Liver (tissue), 8 donors: ENCODE measurements at regions not wholly inside any gene's neighbourhood (a gene's known extent, or its start where the extent isn't known, plus 50 kb on each side); places are given as distances from the start of the nearest gene placed in this dataset.

Source experiments
- DNase-seq: peaks from one replicate; pipeline ENCODE4 v3.0.0-alpha.2; 2017; ENCODE audit warnings: low spot score
- H3K27ac ChIP-seq, 2 donors: one replicate each; pipeline ENCODE4 v1.7.0; 2013; ENCODE audit warnings: inconsistent platforms in 2 of 2, low read length in 2 of 2, control low read depth in 1 of 2, low read depth in 1 of 2, mild to moderate bottlenecking in 1 of 2
- H3K27me3 ChIP-seq, 4 donors: one replicate each; pipeline versions ENCODE4 v1.6.1 to v1.7.0; 2013; ENCODE audit warnings: low read length in 3 of 4, inconsistent platforms in 1 of 4, mild to moderate bottlenecking in 1 of 4, moderate library complexity in 1 of 4; ENCODE audit not compliant: control insufficient read depth in 4 of 4, insufficient read depth in 4 of 4
- H3K36me3 ChIP-seq, 4 donors: one replicate each; pipeline versions ENCODE4 v1.6.1 to v1.7.0; 2013; ENCODE audit warnings: low read length in 3 of 4, mild to moderate bottlenecking in 3 of 4, low read depth in 1 of 4, moderate library complexity in 1 of 4; ENCODE audit not compliant: control insufficient read depth in 4 of 4, insufficient read depth in 3 of 4
- H3K4me1 ChIP-seq, 4 donors: one replicate each; pipeline versions ENCODE4 v1.6.1 to v1.7.0; 2013; ENCODE audit warnings: low read length in 3 of 4, mild to moderate bottlenecking in 3 of 4, moderate library complexity in 1 of 4; ENCODE audit not compliant: control insufficient read depth in 4 of 4, insufficient read depth in 4 of 4
- H3K4me3 ChIP-seq, 3 donors: one replicate each; pipeline versions ENCODE4 v1.6.1 to v1.7.0; 2013; ENCODE audit warnings: low read length in 3 of 3, control low read depth in 1 of 3, low read depth in 1 of 3, mild to moderate bottlenecking in 1 of 3
- H3K9ac ChIP-seq, 2 donors: one replicate each; pipeline ENCODE4 v1.7.0; 2013; ENCODE audit warnings: low read length in 2 of 2, mild to moderate bottlenecking in 2 of 2, moderate library complexity in 2 of 2, control low read depth in 1 of 2, low read depth in 1 of 2
- H3K9me3 ChIP-seq, 4 donors: one replicate each; pipeline versions ENCODE4 v1.6.1 to v1.7.0; 2013; ENCODE audit warnings: low read length in 3 of 4; ENCODE audit not compliant: control insufficient read depth in 4 of 4
- EGR1 ChIP-seq, 2 donors: IDR thresholded peaks; 2 replicates each; pipeline ENCODE4 v1.6.1; 2016 to 2018; ENCODE audit warnings: antibody characterized with exemption in 2 of 2, low read depth in 2 of 2
- FOXA1 ChIP-seq: IDR thresholded peaks from 2 replicates; pipeline ENCODE4 v1.6.1; 2016; ENCODE audit warnings: antibody characterized with exemption
- FOXA2 ChIP-seq: IDR thresholded peaks from 2 replicates; pipeline ENCODE4 v1.6.1; 2016; ENCODE audit warnings: antibody characterized with exemption
- GABPA ChIP-seq, 2 donors: IDR thresholded peaks in 1 of 2; conservative IDR thresholded peaks in 1 of 2; 2 replicates each; pipeline ENCODE4 v1.6.1; 2016; ENCODE audit warnings: antibody characterized with exemption in 2 of 2, mild to moderate bottlenecking in 1 of 2, moderate library complexity in 1 of 2
- HNF4A ChIP-seq, 2 donors: conservative IDR thresholded peaks; 2 replicates each; pipeline ENCODE4 v1.6.1; 2016; ENCODE audit warnings: antibody characterized with exemption in 2 of 2, mild to moderate bottlenecking in 2 of 2
- HNF4G ChIP-seq: IDR thresholded peaks from 2 replicates; pipeline ENCODE4 v1.6.1; 2016; ENCODE audit warnings: antibody characterized with exemption
- JUND ChIP-seq, 2 donors: IDR thresholded peaks; 2 replicates each; pipeline ENCODE4 v1.6.1; 2016; ENCODE audit warnings: antibody characterized with exemption in 2 of 2
- NR2F2 ChIP-seq: IDR thresholded peaks from 2 replicates; pipeline ENCODE4 v1.6.1; 2016; ENCODE audit warnings: antibody characterized with exemption
- RAD21 ChIP-seq, 2 donors: IDR thresholded peaks; 2 replicates each; pipeline ENCODE4 v1.6.1; 2016; ENCODE audit warnings: antibody characterized with exemption in 2 of 2, mild to moderate bottlenecking in 2 of 2
- RXRA ChIP-seq, 2 donors: IDR thresholded peaks; 2 replicates each; pipeline ENCODE4 v1.6.1; 2017 to 2018; ENCODE audit warnings: antibody characterized with exemption in 2 of 2, mild to moderate bottlenecking in 1 of 2
- SP1 ChIP-seq: IDR thresholded peaks from 2 replicates; pipeline ENCODE4 v1.6.1; 2018; ENCODE audit warnings: antibody characterized with exemption, mild to moderate bottlenecking
- TAF1 ChIP-seq: conservative IDR thresholded peaks from 2 replicates; pipeline ENCODE4 v1.6.1; 2016; ENCODE audit warnings: antibody characterized with exemption, mild to moderate bottlenecking
- YY1 ChIP-seq: IDR thresholded peaks from 2 replicates; pipeline ENCODE4 v1.6.1; 2016; ENCODE audit warnings: antibody characterized with exemption, mild to moderate bottlenecking
- WGBS: extraction: QIAGEN DNeasy Blood & Tissue Kit; methylation state at CpG from one replicate; pipeline ENCODE4 v1.1.7; 2013; 5-methylcytosine and 5-hydroxymethylcytosine counted together
- TF ChIP-seq, protein P1 (sequence below): IDR thresholded peaks from 2 replicates; pipeline ENCODE4 v1.6.1; 2016; ENCODE audit warnings: antibody characterized with exemption
- TF ChIP-seq, protein P2 (sequence below): IDR thresholded peaks from 2 replicates; pipeline ENCODE4 v1.6.1; 2016; ENCODE audit warnings: antibody characterized with exemption
- TF ChIP-seq, protein P3 (sequence below): IDR thresholded peaks from 2 replicates; pipeline ENCODE4 v1.6.1; 2016; ENCODE audit warnings: antibody characterized with exemption, mild to moderate bottlenecking
- TF ChIP-seq, protein P4 (sequence below): IDR thresholded peaks from 2 replicates; pipeline ENCODE4 v1.6.1; 2016; ENCODE audit warnings: antibody characterized with exemption
- TF ChIP-seq, protein P5 (sequence below): fragments of 150-350 bp; IDR thresholded peaks from 2 replicates; pipeline ENCODE4 v1.5.1; 2017; ENCODE audit warnings: improper control_type of control experiment, low read depth, low read length; ENCODE audit not compliant: missing input control
- donor health status: healthy.
- donor health status: healthy.
- donor health status: healthy.
- donor health status: healthy.
- donor health status: healthy.

DNA sequence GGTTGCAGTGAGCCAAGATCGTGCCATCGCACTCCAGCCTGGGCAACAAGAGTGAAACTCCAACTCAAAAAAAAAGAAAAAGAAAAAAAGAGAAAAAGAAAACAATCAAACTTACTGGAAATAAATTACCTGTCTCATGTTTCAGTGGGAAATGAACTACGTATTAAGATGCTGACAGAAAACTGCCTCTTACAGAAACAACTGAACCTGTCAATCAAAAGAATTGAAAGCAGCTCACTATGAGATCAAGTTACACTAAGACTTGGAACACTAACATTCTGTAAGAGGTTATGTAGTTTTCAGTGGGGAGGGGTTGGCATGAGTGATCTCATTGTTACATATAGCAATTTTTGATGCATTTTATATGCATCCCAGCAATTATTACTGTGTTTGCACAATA, 64.4 kb upstream of the SPATA31E1 start:
- WGBS, result 96% methylated on average over 3 of the region's 3 CpGs
- H3K27ac ChIP-seq, result no peak overlapping the region
- H3K9me3 ChIP-seq, result no peaks in the 10 kb centered on the region
- no peak for DNase-seq
- H3K36me3 ChIP-seq, result no peaks in the 10 kb centered on the region
- H3K4me3 ChIP-seq, result no peak overlapping the region
- no peaks in the 10 kb centered on the region for H3K27me3 ChIP-seq
- no peak overlapping the region for H3K9ac ChIP-seq
- peaks cover 0 to 3% (median 0%) of the 10 kb centered on the region in 4 donors for H3K4me1 ChIP-seq
- TF ChIP-seq, protein P1, sequence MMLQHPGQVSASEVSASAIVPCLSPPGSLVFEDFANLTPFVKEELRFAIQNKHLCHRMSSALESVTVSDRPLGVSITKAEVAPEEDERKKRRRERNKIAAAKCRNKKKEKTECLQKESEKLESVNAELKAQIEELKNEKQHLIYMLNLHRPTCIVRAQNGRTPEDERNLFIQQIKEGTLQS, result no peak
- TF ChIP-seq JUND (IDR thresholded peaks at IDR 0.05) (no peak), HNF4G (no peak)

DNA sequence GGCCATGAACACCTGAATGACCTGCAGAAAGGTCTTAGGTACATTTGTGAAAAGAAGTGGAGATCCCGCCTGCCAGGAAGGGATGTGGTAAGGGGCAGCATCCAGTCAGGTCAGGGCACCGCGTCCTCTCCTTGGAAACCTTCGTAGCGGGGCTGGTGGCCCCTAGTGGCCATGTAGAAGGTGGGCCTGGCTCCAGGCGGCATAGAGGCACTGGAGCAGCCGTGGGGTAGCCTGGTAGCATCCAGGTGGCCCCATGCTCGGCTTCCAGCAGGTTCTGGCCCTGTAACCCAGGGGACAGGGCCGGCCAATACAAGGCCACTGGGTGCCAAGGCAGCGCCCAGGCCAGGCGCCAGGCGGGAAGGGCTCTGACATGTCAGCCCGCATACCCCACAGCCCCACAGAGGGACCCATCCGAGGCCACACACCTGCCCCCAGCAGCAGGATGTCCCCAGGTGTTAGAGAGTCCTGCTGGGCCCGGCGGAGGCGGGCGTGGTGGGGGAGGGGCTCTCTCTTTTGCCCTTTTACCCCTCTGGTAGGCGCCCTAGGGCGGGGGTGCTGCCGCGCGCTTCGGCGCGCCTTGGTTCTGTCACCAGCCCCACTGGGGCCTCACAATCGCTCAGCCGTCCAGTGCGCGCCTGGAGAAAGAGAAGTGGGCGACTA, 58.3 kb upstream of the SPATA31E1 start:
- no peak for DNase-seq
- TF ChIP-seq HNF4G (no peak), GABPA (IDR thresholded peaks at IDR 0.05 in 1 of 2, conservative IDR thresholded peaks at IDR 0.05 in 1 of 2) (no peak), RAD21 (IDR thresholded peaks at IDR 0.05) (no peak), HNF4A (conservative IDR thresholded peaks at IDR 0.05) (no peak), SP1 (no peak), TAF1 (no peak)
- TF ChIP-seq, protein P2, sequence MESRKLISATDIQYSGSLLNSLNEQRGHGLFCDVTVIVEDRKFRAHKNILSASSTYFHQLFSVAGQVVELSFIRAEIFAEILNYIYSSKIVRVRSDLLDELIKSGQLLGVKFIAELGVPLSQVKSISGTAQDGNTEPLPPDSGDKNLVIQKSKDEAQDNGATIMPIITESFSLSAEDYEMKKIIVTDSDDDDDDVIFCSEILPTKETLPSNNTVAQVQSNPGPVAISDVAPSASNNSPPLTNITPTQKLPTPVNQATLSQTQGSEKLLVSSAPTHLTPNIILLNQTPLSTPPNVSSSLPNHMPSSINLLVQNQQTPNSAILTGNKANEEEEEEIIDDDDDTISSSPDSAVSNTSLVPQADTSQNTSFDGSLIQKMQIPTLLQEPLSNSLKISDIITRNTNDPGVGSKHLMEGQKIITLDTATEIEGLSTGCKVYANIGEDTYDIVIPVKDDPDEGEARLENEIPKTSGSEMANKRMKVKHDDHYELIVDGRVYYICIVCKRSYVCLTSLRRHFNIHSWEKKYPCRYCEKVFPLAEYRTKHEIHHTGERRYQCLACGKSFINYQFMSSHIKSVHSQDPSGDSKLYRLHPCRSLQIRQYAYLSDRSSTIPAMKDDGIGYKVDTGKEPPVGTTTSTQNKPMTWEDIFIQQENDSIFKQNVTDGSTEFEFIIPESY, result no peak
- TF ChIP-seq, protein P1, result no peak
- H3K4me3 ChIP-seq, result no peak overlapping the region
- no peak overlapping the region for H3K9ac ChIP-seq
- H3K9me3 ChIP-seq, result peaks cover 0 to 2% (median 0%) of the 10 kb centered on the region in 4 donors
- no peaks in the 10 kb centered on the region for H3K36me3 ChIP-seq
- no peaks in the 10 kb centered on the region for H3K4me1 ChIP-seq
- 95% methylated on average over 31 of the region's 31 CpGs for WGBS
- H3K27me3 ChIP-seq, result peaks cover 0 to 2% (median 0%) of the 10 kb centered on the region in 4 donors
- no peak overlapping the region for H3K27ac ChIP-seq

DNA sequence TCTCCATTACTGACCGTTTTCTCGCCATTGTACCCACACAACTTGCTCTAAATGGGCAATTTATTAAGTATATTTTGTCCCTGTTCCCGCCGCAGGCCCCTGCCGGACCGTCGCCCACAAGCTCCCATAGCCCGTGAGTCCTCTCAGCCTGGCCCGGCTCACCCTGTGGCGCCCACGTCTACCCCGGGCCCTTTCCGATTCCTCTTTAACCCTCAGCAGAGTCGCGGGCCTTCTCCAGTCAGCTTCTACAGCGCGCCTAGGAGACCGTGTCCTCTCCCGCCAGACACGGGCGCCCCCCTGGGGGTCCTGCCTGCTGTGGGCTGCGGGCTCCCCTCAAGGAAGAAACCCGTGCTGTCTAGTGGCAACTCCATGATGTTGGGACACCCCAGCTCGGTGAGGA, 57.8 kb upstream of the SPATA31E1 start:
- Histone ChIP-seq H3K9me3 (peaks cover 0 to 2% (median 0%) of the 10 kb centered on the region in 4 donors), H3K27ac (no peak overlapping the region), H3K36me3 (no peaks in the 10 kb centered on the region), H3K4me1 (no peaks in the 10 kb centered on the region), H3K9ac (no peak overlapping the region), H3K27me3 (peaks cover 0 to 2% (median 0%) of the 10 kb centered on the region in 4 donors), H3K4me3 (no peak overlapping the region)
- 95% methylated on average over 24 of the region's 24 CpGs for WGBS
- DNase-seq, result no peak
- no peak for TF ChIP-seq FOXA2
- no peak for TF ChIP-seq SP1
- TF ChIP-seq FOXA1, result no peak
- TF ChIP-seq HNF4G, result no peak
- no peak for TF ChIP-seq RAD21 (IDR thresholded peaks at IDR 0.05)
- no peak for TF ChIP-seq YY1
- TF ChIP-seq EGR1 (IDR thresholded peaks at IDR 0.05; ENCODE audit: low read depth in 2 of 2), result no peak
- TF ChIP-seq GABPA (IDR thresholded peaks at IDR 0.05 in 1 of 2, conservative IDR thresholded peaks at IDR 0.05 in 1 of 2), result no peak
- TF ChIP-seq TAF1, result no peak
- no peak for TF ChIP-seq HNF4A (conservative IDR thresholded peaks at IDR 0.05)
- TF ChIP-seq, protein P3, sequence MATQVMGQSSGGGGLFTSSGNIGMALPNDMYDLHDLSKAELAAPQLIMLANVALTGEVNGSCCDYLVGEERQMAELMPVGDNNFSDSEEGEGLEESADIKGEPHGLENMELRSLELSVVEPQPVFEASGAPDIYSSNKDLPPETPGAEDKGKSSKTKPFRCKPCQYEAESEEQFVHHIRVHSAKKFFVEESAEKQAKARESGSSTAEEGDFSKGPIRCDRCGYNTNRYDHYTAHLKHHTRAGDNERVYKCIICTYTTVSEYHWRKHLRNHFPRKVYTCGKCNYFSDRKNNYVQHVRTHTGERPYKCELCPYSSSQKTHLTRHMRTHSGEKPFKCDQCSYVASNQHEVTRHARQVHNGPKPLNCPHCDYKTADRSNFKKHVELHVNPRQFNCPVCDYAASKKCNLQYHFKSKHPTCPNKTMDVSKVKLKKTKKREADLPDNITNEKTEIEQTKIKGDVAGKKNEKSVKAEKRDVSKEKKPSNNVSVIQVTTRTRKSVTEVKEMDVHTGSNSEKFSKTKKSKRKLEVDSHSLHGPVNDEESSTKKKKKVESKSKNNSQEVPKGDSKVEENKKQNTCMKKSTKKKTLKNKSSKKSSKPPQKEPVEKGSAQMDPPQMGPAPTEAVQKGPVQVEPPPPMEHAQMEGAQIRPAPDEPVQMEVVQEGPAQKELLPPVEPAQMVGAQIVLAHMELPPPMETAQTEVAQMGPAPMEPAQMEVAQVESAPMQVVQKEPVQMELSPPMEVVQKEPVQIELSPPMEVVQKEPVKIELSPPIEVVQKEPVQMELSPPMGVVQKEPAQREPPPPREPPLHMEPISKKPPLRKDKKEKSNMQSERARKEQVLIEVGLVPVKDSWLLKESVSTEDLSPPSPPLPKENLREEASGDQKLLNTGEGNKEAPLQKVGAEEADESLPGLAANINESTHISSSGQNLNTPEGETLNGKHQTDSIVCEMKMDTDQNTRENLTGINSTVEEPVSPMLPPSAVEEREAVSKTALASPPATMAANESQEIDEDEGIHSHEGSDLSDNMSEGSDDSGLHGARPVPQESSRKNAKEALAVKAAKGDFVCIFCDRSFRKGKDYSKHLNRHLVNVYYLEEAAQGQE, result no peak
- TF ChIP-seq NR2F2, result no peak
- TF ChIP-seq, protein P4, sequence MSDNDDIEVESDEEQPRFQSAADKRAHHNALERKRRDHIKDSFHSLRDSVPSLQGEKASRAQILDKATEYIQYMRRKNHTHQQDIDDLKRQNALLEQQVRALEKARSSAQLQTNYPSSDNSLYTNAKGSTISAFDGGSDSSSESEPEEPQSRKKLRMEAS, result no peak
- TF ChIP-seq, protein P1, result no peak
- TF ChIP-seq RXRA (IDR thresholded peaks at IDR 0.05), result no peak
- TF ChIP-seq, protein P5, sequence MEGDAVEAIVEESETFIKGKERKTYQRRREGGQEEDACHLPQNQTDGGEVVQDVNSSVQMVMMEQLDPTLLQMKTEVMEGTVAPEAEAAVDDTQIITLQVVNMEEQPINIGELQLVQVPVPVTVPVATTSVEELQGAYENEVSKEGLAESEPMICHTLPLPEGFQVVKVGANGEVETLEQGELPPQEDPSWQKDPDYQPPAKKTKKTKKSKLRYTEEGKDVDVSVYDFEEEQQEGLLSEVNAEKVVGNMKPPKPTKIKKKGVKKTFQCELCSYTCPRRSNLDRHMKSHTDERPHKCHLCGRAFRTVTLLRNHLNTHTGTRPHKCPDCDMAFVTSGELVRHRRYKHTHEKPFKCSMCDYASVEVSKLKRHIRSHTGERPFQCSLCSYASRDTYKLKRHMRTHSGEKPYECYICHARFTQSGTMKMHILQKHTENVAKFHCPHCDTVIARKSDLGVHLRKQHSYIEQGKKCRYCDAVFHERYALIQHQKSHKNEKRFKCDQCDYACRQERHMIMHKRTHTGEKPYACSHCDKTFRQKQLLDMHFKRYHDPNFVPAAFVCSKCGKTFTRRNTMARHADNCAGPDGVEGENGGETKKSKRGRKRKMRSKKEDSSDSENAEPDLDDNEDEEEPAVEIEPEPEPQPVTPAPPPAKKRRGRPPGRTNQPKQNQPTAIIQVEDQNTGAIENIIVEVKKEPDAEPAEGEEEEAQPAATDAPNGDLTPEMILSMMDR, result no peak
- no peak for TF ChIP-seq JUND (IDR thresholded peaks at IDR 0.05)
